Activated T-helper 1 cell treated with anti-CD3 and anti-CD28 coated beads, Interleukin-12 subunit alpha, Interleukin-12 subunit beta, Interleukin-2, Interleukin-4 antibody, amounts not matched to agents 30 ng/mL and 10 ng/mL and 1 ng/mL, durations not matched to agents 14 hours and 24 hours and 36 hours (primary cell): ENCODE measurements at regions not wholly inside any gene's neighbourhood (a gene's known extent, or its start where the extent isn't known, plus 50 kb on each side); places are given as distances from the start of the nearest gene placed in this dataset.
A peak's percentile ranks its signal among the peaks of the same experiment; 100 is the strongest.

Source experiments
- DNase-seq: peaks from one replicate; pipeline ENCODE4 v3.0.0; 2021; ENCODE audit warnings: low spot score
- H3K27ac Mint-ChIP-seq: one replicate; pipeline ENCODE4 v1.8.0; 2021; ENCODE audit warnings: mild to moderate bottlenecking, mixed read lengths
- H3K27me3 Mint-ChIP-seq: one replicate; pipeline ENCODE4 v1.8.0; 2022; ENCODE audit warnings: mild to moderate bottlenecking, moderate library complexity, mixed read lengths; ENCODE audit not compliant: insufficient read depth
- H3K36me3 Mint-ChIP-seq: one replicate; pipeline ENCODE4 v1.8.0; 2021; ENCODE audit warnings: low read depth, mixed read lengths
- H3K4me1 Mint-ChIP-seq: one replicate; pipeline ENCODE4 v1.8.0; 2021; ENCODE audit warnings: low read depth, mixed read lengths
- H3K4me3 Mint-ChIP-seq: one replicate; pipeline ENCODE4 v1.8.0; 2021; ENCODE audit warnings: mild to moderate bottlenecking, moderate library complexity, mixed read lengths
- H3K9me3 Mint-ChIP-seq: one replicate; pipeline ENCODE4 v1.8.0; 2021; ENCODE audit warnings: mixed read lengths
- intact Hi-C: fragments of 100-400 bp; cut with micrococcal nuclease; formaldehyde crosslinking; loops from one replicate; pipeline ENCODE4 v1.15.1; 2024

DNA sequence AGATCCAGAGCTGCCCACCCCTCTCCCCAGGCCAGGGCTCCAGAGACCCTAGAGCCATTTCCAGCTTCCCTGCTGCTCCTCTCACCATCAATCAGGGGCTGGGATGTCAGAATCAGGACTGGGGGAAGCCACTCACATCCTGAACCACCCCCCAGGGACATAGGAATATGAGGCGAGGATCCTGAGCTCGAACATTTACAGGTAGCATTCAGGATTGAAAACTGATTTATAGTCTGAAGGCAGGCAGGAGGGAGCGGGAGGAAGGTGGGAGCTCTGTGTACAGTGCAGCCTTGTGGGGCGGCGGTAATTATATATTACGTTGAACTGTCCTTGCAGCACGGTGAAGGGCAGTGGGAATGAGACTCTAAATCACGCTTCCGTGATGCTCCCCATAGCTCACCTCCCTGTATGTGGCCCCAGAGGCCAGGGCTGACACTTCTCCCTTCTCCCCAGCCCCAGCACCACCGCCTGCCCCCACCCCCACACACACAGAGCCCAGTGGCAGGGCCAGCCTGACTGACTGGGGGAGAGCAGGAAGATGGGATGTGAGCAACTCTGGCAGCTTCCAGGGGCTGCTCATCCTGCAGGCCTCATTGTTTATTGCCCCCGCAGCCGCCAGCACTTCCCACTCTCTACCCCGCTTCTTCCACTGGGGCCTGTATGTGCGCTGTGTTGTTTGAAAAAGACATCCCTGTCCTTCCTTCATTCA is 76.0 kb upstream of the HSPA9 start:
- intact Hi-C loops, result loop anchor here (5.0 kb wide), 4 partner anchors 49 to 621 kb away; partner anchors contain the start of genes HSPA9 and SIL1
- no peak overlapping the region for H3K4me3 Mint-ChIP-seq
- H3K4me1 Mint-ChIP-seq, result peaks cover 19% of the 10 kb centered on the region
- no peak for DNase-seq
- no peaks in the 10 kb centered on the region for H3K9me3 Mint-ChIP-seq
- H3K27me3 Mint-ChIP-seq, result peaks cover 82% of the 10 kb centered on the region
- H3K36me3 Mint-ChIP-seq, result peaks cover 2% of the 10 kb centered on the region
- no peak overlapping the region for H3K27ac Mint-ChIP-seq

DNA sequence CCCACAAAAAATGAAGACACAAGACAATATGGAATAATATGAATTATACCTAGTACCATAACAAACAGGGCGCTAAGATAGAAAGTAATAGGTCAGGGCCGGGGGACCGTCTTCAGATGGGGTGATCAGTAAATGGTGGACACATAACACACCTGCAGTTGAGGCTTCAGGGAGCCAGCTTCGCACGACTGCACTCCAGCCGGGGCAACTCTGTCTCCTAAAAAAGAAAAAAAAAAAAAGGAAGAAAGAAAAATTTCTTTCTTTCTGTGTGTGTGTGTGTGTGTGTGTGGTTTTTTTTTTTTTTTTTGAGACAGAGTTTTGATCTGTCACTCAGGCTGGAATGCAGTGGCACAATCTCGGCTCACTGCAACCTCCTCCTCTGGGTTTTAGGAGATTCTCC is 75.0 kb upstream of the HSPA9 start:
- no peak for DNase-seq
- intact Hi-C loops, result loop anchor here (5.0 kb wide), 4 partner anchors 48 to 622 kb away; partner anchors contain the start of genes HSPA9 and SIL1
- H3K4me1 Mint-ChIP-seq, result peaks cover 17% of the 10 kb centered on the region
- no peak overlapping the region for H3K27ac Mint-ChIP-seq
- peaks cover 82% of the 10 kb centered on the region for H3K27me3 Mint-ChIP-seq
- H3K9me3 Mint-ChIP-seq, result no peaks in the 10 kb centered on the region
- peaks cover 2% of the 10 kb centered on the region for H3K36me3 Mint-ChIP-seq
- H3K4me3 Mint-ChIP-seq, result no peak overlapping the region

DNA sequence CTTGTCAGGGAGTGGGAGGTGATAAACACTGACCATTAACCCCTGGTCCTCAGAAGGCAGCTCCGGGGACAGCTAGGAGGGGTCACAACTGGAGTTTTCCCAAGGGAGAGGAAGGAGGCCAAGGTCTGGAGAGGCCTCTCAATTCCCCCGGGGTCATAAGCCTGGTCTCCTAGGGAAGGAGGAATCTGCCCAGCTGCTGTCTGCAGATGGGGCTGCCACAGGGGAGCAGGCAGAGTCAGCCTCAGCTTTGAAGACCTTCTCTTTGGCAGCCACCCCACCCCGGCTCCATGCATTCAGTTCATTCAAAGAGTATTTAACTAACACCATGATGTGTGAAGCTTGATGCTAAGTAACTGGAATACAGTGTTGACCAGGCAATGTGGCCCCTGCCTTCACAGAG is 74.6 kb upstream of the HSPA9 start:
- Mint-ChIP-seq H3K36me3 (peaks cover 2% of the 10 kb centered on the region), H3K27me3 (peaks cover 83% of the 10 kb centered on the region), H3K4me3 (no peak overlapping the region), H3K9me3 (no peaks in the 10 kb centered on the region), H3K4me1 (peaks cover 13% of the 10 kb centered on the region), H3K27ac (no peak overlapping the region)
- intact Hi-C loops, result loop anchor here (5.0 kb wide), 4 partner anchors 47 to 623 kb away; partner anchors contain the start of genes HSPA9 and SIL1
- DNase-seq, result no peak

DNA sequence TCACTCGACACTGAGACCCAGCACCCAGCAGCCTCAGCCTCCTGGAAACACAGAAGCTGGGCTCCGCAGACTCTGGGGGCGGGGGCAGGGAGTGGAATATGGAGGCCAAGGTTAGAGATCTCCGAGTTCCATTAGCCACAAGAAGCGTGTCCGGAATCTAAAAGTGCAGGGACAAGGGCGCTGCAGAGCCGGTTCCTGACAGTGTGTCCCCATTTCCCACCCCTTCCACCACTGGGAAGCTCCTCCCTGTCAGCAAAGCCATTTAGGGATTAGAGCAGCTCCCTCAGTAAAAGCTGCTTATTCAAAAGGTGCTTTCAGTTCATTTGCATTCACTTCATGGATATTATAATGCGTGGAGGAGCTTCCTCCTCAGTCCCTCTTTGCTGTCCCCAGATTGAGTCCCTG is 74.1 kb upstream of the HSPA9 start:
- intact Hi-C loops, result no loop called here
- Mint-ChIP-seq H3K4me3 (no peak overlapping the region), H3K27ac (no peak overlapping the region), H3K36me3 (no peaks in the 10 kb centered on the region), H3K4me1 (peaks cover 9% of the 10 kb centered on the region), H3K27me3 (peaks cover 82% of the 10 kb centered on the region), H3K9me3 (no peaks in the 10 kb centered on the region)
- no peak for DNase-seq

DNA sequence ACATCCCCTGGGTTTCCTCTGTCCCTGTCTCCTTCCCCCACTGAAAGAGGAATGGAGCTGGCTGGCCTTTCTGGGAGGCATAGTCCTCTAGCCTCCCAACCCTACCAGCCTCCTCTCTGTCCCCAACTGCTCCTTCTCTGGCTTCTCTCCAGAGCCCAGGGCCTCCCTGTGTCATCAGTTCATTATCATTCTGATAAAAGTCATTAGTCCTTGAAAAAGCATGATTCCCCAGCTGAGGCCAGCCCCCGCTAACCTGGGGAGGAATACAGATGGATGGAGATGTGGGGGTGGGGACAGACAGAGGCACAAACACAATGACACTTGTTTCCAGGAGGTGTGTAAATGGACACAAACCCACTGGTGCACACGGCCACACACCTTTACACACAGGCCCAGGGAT is 73.6 kb upstream of the HSPA9 start:
- no peak overlapping the region for H3K4me3 Mint-ChIP-seq
- no peaks in the 10 kb centered on the region for H3K9me3 Mint-ChIP-seq

DNA sequence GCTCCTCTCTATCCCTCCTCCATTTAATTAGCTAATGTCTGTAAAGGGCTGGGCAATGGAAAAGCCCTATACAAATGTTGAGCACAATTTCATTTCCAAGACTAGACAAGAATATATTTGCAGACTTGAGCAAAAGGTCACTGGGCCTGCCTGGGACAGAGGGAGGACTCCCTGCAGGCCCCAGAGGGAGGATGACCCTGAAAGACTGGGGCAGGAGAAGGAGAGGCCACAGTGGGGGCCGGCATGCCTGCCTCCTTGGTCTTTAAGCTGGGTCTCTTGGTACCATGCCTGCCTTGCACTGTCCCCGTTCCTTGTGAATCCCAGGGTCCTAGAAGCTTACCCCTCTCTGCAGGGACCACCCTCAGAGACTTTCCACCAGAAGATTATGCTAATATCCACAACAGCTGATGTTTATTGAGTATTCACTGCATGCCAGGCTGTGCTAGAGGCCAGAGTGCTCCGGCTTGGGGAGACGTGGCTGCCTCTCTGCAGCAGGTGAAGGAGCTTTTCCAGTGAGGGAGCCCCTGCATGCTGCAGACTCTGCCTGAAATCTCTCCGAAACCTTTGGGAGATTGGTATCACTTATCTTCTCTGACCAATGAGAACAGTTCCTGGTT is 72.7 kb upstream of the HSPA9 start:
- no peak for DNase-seq
- intact Hi-C loops, result no loop called here
- Mint-ChIP-seq H3K27ac (no peak overlapping the region), H3K4me1 (no peaks in the 10 kb centered on the region), H3K4me3 (no peak overlapping the region), H3K36me3 (no peaks in the 10 kb centered on the region), H3K27me3 (peaks cover 81% of the 10 kb centered on the region), H3K9me3 (no peaks in the 10 kb centered on the region)

More for the DNA sequence above, 73.6 kb upstream of the HSPA9 start:
- peaks cover 4% of the 10 kb centered on the region for H3K4me1 Mint-ChIP-seq
- intact Hi-C loops, result no loop called here
- H3K27me3 Mint-ChIP-seq, result peaks cover 82% of the 10 kb centered on the region
- H3K36me3 Mint-ChIP-seq, result no peaks in the 10 kb centered on the region
- DNase-seq, result no peak
- no peak overlapping the region for H3K27ac Mint-ChIP-seq

DNA sequence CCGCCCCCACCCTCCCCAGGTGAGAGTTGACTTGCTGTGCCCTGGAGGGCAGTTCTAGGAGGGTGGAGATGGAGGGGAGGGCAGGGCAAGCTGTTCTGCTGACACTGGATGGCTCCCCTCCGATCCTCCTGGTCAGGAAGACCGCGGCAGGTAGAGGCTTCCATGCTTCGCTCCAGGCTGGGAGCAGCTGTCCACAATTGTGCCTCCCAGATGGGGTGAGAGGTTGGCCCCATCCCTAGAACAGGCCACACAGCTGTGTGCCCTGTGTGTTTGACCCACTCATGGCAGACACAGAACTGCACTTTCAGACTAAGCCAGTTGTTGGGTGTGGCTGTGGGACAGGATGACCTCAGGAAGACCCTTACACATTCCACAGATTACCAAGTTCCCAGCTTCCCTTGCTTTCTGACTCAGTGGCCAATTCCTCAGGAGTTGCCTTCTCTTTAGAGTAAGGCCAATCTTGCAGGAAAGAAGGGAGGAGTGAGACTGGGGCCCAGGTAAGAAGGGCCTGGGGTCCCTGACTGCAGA is 72.1 kb upstream of the HSPA9 start:
- Mint-ChIP-seq H3K27ac (no peak overlapping the region), H3K36me3 (no peaks in the 10 kb centered on the region), H3K4me1 (no peaks in the 10 kb centered on the region), H3K4me3 (no peak overlapping the region), H3K9me3 (no peaks in the 10 kb centered on the region), H3K27me3 (peaks cover 76% of the 10 kb centered on the region)
- DNase-seq, result no peak
- intact Hi-C loops, result no loop called here

DNA sequence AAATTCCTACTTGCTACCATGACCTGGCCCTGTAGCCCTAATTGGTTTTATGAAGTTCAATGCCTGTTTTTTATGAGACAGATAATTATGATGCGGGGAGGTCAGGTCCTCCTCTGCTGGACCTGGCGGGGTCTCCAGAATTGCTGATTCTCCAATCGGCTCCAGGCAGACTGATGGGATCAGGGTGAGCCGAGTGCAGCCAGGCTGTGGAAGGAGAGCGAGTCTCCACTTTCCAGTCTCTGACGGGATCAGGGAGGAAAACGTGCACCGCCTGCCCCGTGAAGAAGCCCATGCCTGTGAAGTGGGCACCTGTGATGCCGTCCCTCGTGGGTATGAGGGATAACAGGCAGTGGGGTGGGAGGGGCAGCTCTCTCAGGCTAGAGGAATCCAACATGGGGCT is 71.5 kb upstream of the HSPA9 start:
- peaks cover 78% of the 10 kb centered on the region for H3K27me3 Mint-ChIP-seq
- H3K36me3 Mint-ChIP-seq, result no peaks in the 10 kb centered on the region
- H3K4me1 Mint-ChIP-seq, result no peaks in the 10 kb centered on the region
- no peak for DNase-seq
- H3K27ac Mint-ChIP-seq, result no peak overlapping the region
- intact Hi-C loops, result no loop called here
- no peaks in the 10 kb centered on the region for H3K9me3 Mint-ChIP-seq
- H3K4me3 Mint-ChIP-seq, result no peak overlapping the region

DNA sequence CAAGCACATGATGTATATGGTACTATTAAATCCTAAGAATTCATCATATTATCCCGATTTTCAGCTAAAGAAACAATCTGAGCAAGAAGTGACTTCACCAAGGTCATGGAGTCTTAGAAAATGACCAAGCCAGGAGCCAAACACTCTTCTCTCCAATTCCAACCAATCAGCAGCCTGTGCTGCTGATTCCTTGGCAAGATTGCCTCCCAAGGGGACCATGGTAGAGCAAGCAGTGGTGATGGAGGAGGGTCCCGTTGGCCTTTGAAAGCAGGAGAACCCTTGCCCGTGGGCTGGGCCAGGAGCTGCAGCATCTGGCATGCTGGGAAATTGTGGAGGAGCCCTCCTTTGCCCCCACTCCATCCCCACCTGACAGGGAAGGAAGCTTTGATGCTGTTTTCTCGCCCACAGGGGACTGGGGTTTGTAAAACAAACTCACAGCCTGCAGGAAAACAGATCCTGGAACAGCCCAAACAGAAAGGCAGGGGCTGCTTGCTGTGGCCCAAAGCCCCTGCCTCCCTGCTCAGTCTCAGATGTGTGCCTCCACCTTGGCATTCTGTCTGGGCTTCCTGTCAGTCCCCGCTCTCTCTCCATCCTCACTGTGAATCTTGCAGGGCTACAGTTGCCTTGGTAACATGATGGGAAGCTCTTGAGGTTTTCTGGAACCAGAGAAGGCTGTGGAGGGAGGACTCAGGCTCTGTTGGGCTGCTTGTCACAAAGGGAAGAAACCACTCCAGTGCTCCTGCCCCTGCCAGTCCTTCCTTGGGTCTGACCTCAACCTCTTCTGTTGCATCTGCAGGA is 70.8 kb upstream of the HSPA9 start:
- no peaks in the 10 kb centered on the region for H3K4me1 Mint-ChIP-seq
- H3K27me3 Mint-ChIP-seq, result peaks cover 74% of the 10 kb centered on the region
- H3K36me3 Mint-ChIP-seq, result no peaks in the 10 kb centered on the region
- H3K9me3 Mint-ChIP-seq, result no peaks in the 10 kb centered on the region
- DNase-seq, result no peak
- intact Hi-C loops, result no loop called here
- no peak overlapping the region for H3K4me3 Mint-ChIP-seq
- no peak overlapping the region for H3K27ac Mint-ChIP-seq

DNA sequence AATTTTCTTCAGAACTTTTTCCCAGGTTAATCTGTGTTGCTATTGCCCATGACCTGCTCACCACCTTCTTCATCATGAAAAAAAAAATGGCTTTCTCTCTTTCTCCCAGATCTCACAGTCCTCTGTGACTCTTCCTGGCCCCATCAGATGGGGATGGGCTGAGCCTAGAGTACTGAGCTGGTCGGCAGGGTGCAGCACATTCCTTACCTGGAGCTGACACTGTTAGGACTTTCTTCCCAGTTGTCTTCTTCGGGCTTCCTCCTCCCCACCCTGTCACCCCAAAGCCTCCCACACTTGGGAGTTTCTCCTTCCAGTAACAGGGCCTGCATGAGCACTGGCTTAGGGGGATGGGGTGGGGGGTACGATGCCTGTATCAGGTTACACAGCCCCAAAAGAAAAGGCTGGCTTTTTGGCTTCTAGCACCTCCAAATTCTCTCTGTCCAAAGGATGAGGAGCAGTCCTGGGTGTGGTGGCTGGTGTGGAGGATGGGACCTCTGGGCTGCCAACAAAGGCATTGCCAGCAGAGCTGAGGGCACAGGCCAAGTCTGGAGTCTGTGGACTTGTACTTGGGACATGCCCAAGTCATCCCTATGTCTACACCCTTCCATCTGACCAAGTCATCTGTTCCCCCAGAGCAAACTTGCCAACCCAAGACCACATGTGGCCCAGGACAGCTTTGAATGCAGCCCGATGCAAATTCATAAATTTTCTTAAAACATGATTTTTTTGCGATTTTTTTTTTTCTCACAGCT is 68.0 kb upstream of the HSPA9 start:
- Mint-ChIP-seq H3K9me3 (no peaks in the 10 kb centered on the region), H3K36me3 (no peaks in the 10 kb centered on the region), H3K4me3 (no peak overlapping the region), H3K27me3 (peaks cover 70% of the 10 kb centered on the region), H3K4me1 (no peaks in the 10 kb centered on the region), H3K27ac (no peak overlapping the region)
- intact Hi-C loops, result loop anchor here (5.0 kb wide), 2 partner anchors 129 to 699 kb away; partner anchors contain the start of gene PAIP2
- DNase-seq, result no peak

DNA sequence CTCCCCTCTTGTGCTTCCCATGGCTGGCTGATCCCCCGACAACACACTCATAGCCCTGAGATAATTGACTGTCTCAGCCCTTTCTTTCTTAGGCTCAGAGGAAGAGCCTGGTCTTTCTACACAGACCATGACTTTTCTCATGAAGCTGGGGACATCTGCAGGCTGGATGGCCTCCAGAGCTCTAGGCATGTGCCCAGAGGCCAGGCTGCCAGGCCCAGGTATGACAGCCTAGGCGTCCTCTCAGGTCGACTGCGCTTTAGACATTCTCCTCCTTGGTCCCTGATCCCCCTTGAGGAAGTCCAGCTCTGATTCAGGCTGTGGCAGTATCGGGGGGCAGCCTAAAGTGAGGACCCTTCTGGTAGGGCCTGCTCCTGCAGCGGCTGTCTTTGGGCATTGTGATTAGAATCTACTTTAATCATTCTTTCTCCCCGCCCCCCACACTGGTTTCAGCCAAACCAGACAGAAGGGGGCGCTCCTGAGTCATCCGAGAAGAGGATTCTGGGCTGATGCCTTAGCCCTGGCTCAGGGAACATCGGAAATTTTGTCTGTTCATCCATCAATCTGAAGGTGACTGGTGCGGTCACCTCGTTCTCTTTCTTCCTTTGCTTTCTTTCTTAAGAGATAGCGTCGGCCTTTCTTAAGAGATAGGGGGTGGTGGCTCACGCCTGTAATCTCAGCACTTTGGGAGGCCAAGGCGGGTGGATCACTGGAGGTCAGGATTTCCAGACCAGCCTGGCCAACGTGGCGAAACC is 66.5 kb upstream of the HSPA9 start:
- Mint-ChIP-seq H3K4me3 (no peak overlapping the region), H3K9me3 (no peaks in the 10 kb centered on the region)

More for the DNA sequence above, 66.5 kb upstream of the HSPA9 start:
- H3K4me1 Mint-ChIP-seq, result no peaks in the 10 kb centered on the region
- DNase-seq, result peak; percentile 52
- no peaks in the 10 kb centered on the region for H3K36me3 Mint-ChIP-seq
- peaks cover 59% of the 10 kb centered on the region for H3K27me3 Mint-ChIP-seq
- no peak overlapping the region for H3K27ac Mint-ChIP-seq
- intact Hi-C loops, result loop anchor here (1.0 to 5.0 kb wide), 3 partner anchors 131 to 701 kb away; partner anchors contain the start of gene PAIP2
